DND-41 (cell line): ENCODE measurements at regions not wholly inside any gene's neighbourhood (a gene's known extent, or its start where the extent isn't known, plus 50 kb on each side); places are given as distances from the start of the nearest gene placed in this dataset.

Source experiments
- CTCF ChIP-seq: IDR thresholded peaks from 2 replicates; pipeline ENCODE4 v1.5.1; 2012; ENCODE audit warnings: borderline replicate concordance, low read length, moderate library complexity, mild to moderate bottlenecking; ENCODE audit not compliant: poor library complexity, severe bottlenecking; ENCODE audit errors: extremely low read depth
- EZH2 ChIP-seq: IDR thresholded peaks from 3 replicates; pipeline ENCODE4 v1.6.1; 2012; ENCODE audit warnings: borderline replicate concordance, low read depth, mild to moderate bottlenecking, moderate library complexity, low read length, inconsistent platforms; ENCODE audit not compliant: severe bottlenecking

- no peak for TF ChIP-seq CTCF
- no peak for TF ChIP-seq EZH2
Observed at GRCh38 chr12:105899589-105899988, 239.2 kb downstream of the NUAK1 start.
